ENCODE measurements at regions not wholly inside any gene's neighbourhood (a gene's known extent, or its start where the extent isn't known, plus 50 kb on each side); places are given as distances from the start of the nearest gene placed in this dataset.

DNA sequence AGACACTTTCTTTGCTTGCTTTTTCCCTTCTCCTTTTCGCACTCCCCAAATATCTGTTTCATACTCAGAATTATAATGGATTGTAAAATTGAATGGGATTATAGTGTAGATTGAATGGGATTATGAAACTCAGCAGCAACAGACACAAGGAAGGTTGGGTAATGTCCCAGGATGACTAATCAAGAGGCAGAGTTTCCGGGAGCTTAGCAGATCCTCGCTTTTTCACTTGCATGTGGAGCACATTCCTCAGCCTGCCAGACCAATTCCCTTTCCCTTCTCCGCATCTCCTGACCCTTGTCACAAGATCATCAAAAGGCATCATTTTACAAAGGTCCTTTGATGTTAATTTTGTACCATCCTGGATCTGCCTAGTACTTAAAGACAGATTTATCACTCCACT is 55.1 kb upstream of the SLC1A1 start:
- no peak for DNase-seq
- Histone ChIP-seq H3K27ac (no peak overlapping the region), H3K27me3 (ENCODE audit: insufficient read depth, low read depth, severe bottlenecking) (no peaks in the 10 kb centered on the region), H3K4me3 (ENCODE audit: low read depth, low read length) (no peak overlapping the region), H3K36me3 (no peaks in the 10 kb centered on the region), H3K9me3 (ENCODE audit: severe bottlenecking) (no peaks in the 10 kb centered on the region)
- TF ChIP-seq, protein P1, sequence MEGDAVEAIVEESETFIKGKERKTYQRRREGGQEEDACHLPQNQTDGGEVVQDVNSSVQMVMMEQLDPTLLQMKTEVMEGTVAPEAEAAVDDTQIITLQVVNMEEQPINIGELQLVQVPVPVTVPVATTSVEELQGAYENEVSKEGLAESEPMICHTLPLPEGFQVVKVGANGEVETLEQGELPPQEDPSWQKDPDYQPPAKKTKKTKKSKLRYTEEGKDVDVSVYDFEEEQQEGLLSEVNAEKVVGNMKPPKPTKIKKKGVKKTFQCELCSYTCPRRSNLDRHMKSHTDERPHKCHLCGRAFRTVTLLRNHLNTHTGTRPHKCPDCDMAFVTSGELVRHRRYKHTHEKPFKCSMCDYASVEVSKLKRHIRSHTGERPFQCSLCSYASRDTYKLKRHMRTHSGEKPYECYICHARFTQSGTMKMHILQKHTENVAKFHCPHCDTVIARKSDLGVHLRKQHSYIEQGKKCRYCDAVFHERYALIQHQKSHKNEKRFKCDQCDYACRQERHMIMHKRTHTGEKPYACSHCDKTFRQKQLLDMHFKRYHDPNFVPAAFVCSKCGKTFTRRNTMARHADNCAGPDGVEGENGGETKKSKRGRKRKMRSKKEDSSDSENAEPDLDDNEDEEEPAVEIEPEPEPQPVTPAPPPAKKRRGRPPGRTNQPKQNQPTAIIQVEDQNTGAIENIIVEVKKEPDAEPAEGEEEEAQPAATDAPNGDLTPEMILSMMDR (IDR thresholded peaks at IDR 0.05; ENCODE audit: low read depth, low read length), result no peak

DNA sequence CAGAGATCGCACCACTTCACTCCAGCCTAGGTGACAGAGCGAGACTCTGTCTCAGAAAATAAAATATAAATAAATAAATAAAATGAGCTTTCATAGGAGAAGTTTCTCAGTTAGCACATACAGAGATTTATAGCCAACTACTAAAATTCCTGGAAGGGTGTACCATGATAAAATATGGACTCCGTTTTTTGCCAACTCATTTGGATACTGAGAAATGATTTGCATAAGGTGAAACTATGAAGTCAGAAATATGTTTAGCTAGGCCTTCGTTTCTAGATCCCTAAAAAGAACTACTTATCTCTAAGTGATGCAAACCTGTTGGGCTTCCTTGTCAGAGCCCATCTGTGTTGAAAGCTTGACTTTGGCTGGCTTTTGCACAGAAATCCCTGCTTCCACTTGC is 56.9 kb upstream of the SLC1A1 start:
- no peak for DNase-seq
- no peaks in the 10 kb centered on the region for H3K36me3 ChIP-seq
- TF ChIP-seq, protein P1 (IDR thresholded peaks at IDR 0.05; ENCODE audit: low read depth, low read length), result no peak
- H3K27ac ChIP-seq, result no peak overlapping the region
- no peak overlapping the region for H3K4me3 ChIP-seq (ENCODE audit: low read depth, low read length)
- H3K9me3 ChIP-seq (ENCODE audit: severe bottlenecking), result no peaks in the 10 kb centered on the region
- H3K27me3 ChIP-seq (ENCODE audit: insufficient read depth, low read depth, severe bottlenecking), result no peaks in the 10 kb centered on the region

DNA sequence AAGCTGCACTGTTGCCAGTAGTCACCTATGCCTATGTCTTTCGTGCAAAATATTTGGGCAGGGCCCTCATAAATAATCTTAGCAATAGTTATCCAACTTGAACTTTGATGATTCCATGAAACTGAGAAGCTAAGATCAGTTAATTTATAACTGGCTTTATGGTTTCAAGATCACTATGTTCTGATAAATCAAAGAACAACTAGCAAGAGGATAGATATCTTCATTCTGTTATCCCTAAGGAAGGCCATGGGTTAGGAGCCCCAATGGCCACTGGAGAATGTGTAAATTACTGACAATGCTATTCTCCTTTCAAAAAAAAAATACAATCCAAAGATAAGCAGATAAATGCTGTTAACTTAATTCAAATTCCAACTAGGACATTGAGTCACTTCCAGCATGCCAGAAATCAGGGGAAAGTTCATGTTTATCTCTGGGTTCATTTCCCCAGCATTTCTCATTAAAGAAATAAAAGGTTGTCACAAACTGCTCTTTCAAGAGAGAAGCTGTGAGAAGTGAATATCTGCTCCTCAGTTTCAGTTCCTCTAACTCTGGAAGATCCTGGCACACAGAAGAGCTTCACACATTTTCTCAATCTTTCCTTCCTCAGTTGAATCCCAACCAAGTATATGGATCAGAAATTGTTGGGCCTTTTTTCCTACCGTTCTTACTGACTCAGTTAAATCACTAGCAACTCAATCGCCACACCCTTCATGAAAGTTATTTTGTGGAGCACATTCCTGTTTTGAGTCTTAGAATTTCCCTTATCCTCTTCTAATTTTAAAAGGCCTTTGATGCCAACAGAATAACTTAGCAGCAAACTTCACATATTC is 59.6 kb upstream of the SLC1A1 start:
- Histone ChIP-seq H3K4me3 (ENCODE audit: low read depth, low read length) (no peak overlapping the region), H3K9me3 (ENCODE audit: severe bottlenecking) (no peaks in the 10 kb centered on the region), H3K36me3 (no peaks in the 10 kb centered on the region), H3K27ac (no peak overlapping the region), H3K27me3 (ENCODE audit: insufficient read depth, low read depth, severe bottlenecking) (no peaks in the 10 kb centered on the region)
- TF ChIP-seq, protein P1 (IDR thresholded peaks at IDR 0.05; ENCODE audit: low read depth, low read length), result no peak
- no peak for DNase-seq

DNA sequence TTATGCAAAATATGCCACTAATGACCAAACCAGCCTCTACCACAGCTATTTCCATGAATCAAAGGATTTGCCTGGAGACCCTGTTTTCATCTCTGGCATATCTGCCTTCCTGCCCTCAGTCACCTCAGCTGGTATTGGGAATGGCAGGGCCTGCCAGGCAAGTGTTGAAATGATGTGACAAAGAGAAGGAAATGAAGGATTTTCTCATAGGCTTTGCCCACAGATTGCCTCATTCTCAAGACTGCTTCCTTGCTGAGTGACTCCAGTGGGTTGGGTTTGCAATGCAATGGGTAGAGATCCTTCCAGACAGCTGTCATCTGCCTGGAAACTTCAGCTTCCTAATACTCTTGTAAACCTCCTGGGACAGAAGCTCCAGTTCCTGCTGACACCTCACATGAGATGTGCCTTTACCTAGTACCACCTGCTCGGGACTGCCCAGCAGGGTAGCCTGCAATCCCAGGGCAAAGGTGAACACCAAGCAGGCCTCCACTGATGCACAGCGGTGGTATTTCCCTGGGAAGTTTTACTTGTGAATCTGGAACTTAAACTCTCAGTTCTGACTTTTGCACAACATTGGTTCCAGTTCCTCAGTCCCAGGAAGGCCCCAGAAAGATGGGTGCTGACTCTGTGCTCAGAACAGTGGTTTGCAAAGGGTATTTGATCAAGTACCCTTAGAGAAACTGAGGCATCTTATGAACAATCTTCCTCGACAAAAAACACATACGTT is 64.8 kb upstream of the SLC1A1 start:
- TF ChIP-seq, protein P1 (IDR thresholded peaks at IDR 0.05; ENCODE audit: low read depth, low read length), result no peak
- DNase-seq, result no peak
- peaks cover 4% of the 10 kb centered on the region for H3K27me3 ChIP-seq (ENCODE audit: insufficient read depth, low read depth, severe bottlenecking)

DNA sequence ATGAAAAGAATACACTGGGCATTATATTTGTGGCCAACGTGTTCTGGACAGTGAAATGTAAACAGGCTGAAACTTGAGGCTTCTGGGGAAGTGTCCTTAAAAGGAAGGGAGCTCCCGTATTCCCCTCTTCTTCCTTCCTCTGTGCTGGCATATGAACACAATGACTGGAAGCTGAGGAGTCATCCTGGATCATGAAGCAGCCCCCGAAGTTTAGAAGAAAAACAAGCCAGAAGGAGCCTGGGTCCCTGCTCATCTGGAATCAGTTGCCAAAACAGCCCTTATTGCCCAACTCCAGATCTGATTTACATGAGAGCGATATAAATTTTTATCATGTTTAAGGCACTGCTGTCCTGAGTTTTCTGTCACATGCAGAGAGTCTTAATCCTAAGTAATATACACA is 65.4 kb upstream of the SLC1A1 start:
- TF ChIP-seq, protein P1 (IDR thresholded peaks at IDR 0.05; ENCODE audit: low read depth, low read length), result no peak
- DNase-seq, result no peak

More for the DNA sequence above, 64.8 kb upstream of the SLC1A1 start:
- no peaks in the 10 kb centered on the region for H3K9me3 ChIP-seq (ENCODE audit: severe bottlenecking)
- H3K36me3 ChIP-seq, result no peaks in the 10 kb centered on the region
- no peak overlapping the region for H3K4me3 ChIP-seq (ENCODE audit: low read depth, low read length)
- no peak overlapping the region for H3K27ac ChIP-seq

More for the DNA sequence above, 65.4 kb upstream of the SLC1A1 start:
- no peak overlapping the region for H3K4me3 ChIP-seq (ENCODE audit: low read depth, low read length)
- peaks cover 4% of the 10 kb centered on the region for H3K27me3 ChIP-seq (ENCODE audit: insufficient read depth, low read depth, severe bottlenecking)
- no peaks in the 10 kb centered on the region for H3K9me3 ChIP-seq (ENCODE audit: severe bottlenecking)
- no peaks in the 10 kb centered on the region for H3K36me3 ChIP-seq
- no peak overlapping the region for H3K27ac ChIP-seq

Measured in WERI-Rb-1 (cell line).